HEK293T (cell line): ENCODE measurements at regions not wholly inside any gene's neighbourhood (a gene's known extent, or its start where the extent isn't known, plus 50 kb on each side); places are given as distances from the start of the nearest gene placed in this dataset.

Experiments used
- CTCF ChIA-PET: fragments of 350-600 bp; formaldehyde crosslinking; extraction: SDS; loops from one replicate; lab custom pipeline; 2021; ENCODE audit warnings: antibody characterized with exemption, inconsistent platforms; lab: Yijun Ruan, JAX
- POLR2A ChIA-PET: fragments of 350-600 bp; formaldehyde crosslinking; extraction: SDS; loops from one replicate; lab custom pipeline; 2020; ENCODE audit warnings: antibody characterized with exemption, inconsistent platforms; lab: Yijun Ruan, JAX
- DNase-seq: peaks from one replicate; pipeline ENCODE4 v3.0.0; 2012; ENCODE audit warnings: mixed read lengths; ENCODE audit errors: extremely low spot score
- ARNT ChIP-seq: fragments of 450-650 bp; IDR thresholded peaks from 2 replicates; pipeline ENCODE4 v1.6.1; 2017; ENCODE audit warnings: mild to moderate bottlenecking
- BHLHE40 ChIP-seq: fragments of 450-650 bp; IDR thresholded peaks from 2 replicates; pipeline ENCODE4 v1.6.1; 2016; ENCODE audit warnings: mild to moderate bottlenecking, moderate library complexity, borderline replicate concordance
- CTBP1 ChIP-seq: fragments of 450-650 bp; IDR thresholded peaks from 2 replicates; pipeline ENCODE4 v1.6.1; 2016; ENCODE audit warnings: borderline replicate concordance
- ELF4 ChIP-seq: fragments of 450-650 bp; IDR thresholded peaks from 2 replicates; pipeline ENCODE4 v1.6.1; 2017; ENCODE audit warnings: antibody characterized with exemption
- FOXA1 ChIP-seq: fragments of 450-650 bp; IDR thresholded peaks from 2 replicates; pipeline ENCODE4 v1.6.1; 2016; ENCODE audit warnings: mild to moderate bottlenecking
- FOXK2 ChIP-seq: fragments of 450-650 bp; IDR thresholded peaks from 2 replicates; pipeline ENCODE4 v1.6.1; 2016; ENCODE audit warnings: mild to moderate bottlenecking
- FOXM1 ChIP-seq: fragments of 450-650 bp; IDR thresholded peaks from 2 replicates; pipeline ENCODE4 v1.6.1; 2017; ENCODE audit warnings: mild to moderate bottlenecking, borderline replicate concordance
- HDGF ChIP-seq: fragments of 450-650 bp; IDR thresholded peaks from 2 replicates; pipeline ENCODE4 v1.6.1; 2017; ENCODE audit warnings: antibody characterized with exemption, borderline replicate concordance
- L3MBTL2 ChIP-seq: fragments of 450-650 bp; conservative IDR thresholded peaks from 2 replicates; pipeline ENCODE4 v1.6.1; 2016; ENCODE audit warnings: mild to moderate bottlenecking
- LEF1 ChIP-seq: fragments of 450-650 bp; IDR thresholded peaks from 2 replicates; pipeline ENCODE4 v1.6.1; 2017; ENCODE audit warnings: mild to moderate bottlenecking, borderline replicate concordance
- NFRKB ChIP-seq: fragments of 450-650 bp; IDR thresholded peaks from 2 replicates; pipeline ENCODE4 v1.6.1; 2016; ENCODE audit warnings: mild to moderate bottlenecking, moderate library complexity
- PKNOX1 ChIP-seq: fragments of 450-650 bp; IDR thresholded peaks from 2 replicates; pipeline ENCODE4 v1.6.1; 2016
- SP1 ChIP-seq: fragments of 450-650 bp; IDR thresholded peaks from 2 replicates; pipeline ENCODE4 v1.6.1; 2017
- SUZ12 ChIP-seq: fragments of 450-650 bp; IDR thresholded peaks from 2 replicates; pipeline ENCODE4 v1.6.1; 2016; ENCODE audit warnings: mild to moderate bottlenecking
- TARDBP ChIP-seq: fragments of 450-650 bp; IDR thresholded peaks from 2 replicates; pipeline ENCODE4 v1.6.1; 2016
- ZNF384 ChIP-seq: fragments of 450-650 bp; IDR thresholded peaks from 2 replicates; pipeline ENCODE4 v1.6.1; 2016

DNA sequence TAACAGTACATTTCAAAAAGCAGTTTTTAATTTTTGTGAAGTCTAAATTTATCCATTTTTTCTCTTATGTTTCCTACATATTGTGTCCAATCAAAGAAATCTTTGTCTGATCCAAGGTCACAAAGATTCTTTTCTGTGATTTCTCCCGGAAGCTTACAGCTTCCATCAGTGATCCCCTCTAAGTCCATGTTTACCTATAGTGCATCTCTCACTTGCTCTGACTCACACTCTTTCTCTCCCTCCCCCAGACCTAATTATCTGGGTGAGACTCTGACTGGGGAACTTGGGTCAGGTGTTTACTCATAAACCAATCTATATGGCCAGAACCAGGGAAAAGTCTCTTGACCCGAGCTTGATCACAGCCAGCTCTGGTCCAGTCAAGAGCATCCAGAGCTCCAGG, 224.4 kb downstream of the SPTSSA start:
- ChIA-PET CTCF (interaction anchor here (1.6 kb wide), 1 partner anchor 10 kb away, joined by 4 read pairs; no protein-coding TSS in a partner anchor), POLR2A (no interaction called here)
- TF ChIP-seq FOXM1 (no peak), SP1 (no peak), SUZ12 (no peak), FOXA1 (no peak), ELF4 (no peak), ZNF384 (no peak), BHLHE40 (no peak), HDGF (no peak), CTBP1 (no peak), LEF1 (no peak), L3MBTL2 (no peak)
- DNase-seq: no peak

DNA sequence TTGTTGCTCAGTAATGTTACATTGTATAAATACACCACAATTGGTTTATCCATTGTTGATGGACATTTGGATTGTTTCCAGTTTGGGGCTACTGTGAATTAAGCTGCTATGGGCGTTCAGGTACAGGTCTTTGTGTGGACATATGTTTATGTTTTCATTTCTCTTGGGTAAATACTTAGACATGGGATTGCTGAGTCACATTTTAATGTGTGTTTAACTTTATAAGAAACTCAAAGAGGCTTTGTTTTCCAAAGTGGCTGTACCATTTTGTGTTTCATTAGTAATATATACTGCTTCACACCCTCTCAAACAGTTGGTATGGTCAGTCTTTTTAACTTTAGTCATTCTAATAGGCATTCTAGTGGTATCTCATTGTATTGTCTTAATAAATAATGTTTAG, 225.0 kb downstream of the SPTSSA start:
- POLR2A ChIA-PET: no interaction called here

GRCh38 chr14:34235643-34236300, 226.3 kb downstream of the SPTSSA start:
- TF ChIP-seq LEF1: no peak
- no peak for TF ChIP-seq FOXA1
- no peak for TF ChIP-seq NFRKB
- no peak for TF ChIP-seq HDGF
- TF ChIP-seq SP1: no peak
- no peak for TF ChIP-seq ELF4
- TF ChIP-seq BHLHE40: no peak
- TF ChIP-seq ZNF384: no peak
- no peak for TF ChIP-seq FOXK2
- TF ChIP-seq TARDBP: no peak
- no peak for TF ChIP-seq PKNOX1
- TF ChIP-seq SUZ12: no peak
- no peak for TF ChIP-seq FOXM1
- no peak for TF ChIP-seq CTBP1
- TF ChIP-seq L3MBTL2: no peak
- no peak for TF ChIP-seq ARNT
- DNase-seq: no peak
- POLR2A ChIA-PET: no interaction called here
- CTCF ChIA-PET: interaction anchor here (0.6 kb wide), 1 partner anchor 783 kb away, joined by 3 read pairs; no protein-coding TSS in a partner anchor

More for the DNA sequence above, 225.0 kb downstream of the SPTSSA start:
- DNase-seq: no peak
- TF ChIP-seq FOXK2: no peak
- CTCF ChIA-PET: interaction anchor here (1.6 kb wide), 1 partner anchor 9 kb away, joined by 4 read pairs; no protein-coding TSS in a partner anchor

DNA sequence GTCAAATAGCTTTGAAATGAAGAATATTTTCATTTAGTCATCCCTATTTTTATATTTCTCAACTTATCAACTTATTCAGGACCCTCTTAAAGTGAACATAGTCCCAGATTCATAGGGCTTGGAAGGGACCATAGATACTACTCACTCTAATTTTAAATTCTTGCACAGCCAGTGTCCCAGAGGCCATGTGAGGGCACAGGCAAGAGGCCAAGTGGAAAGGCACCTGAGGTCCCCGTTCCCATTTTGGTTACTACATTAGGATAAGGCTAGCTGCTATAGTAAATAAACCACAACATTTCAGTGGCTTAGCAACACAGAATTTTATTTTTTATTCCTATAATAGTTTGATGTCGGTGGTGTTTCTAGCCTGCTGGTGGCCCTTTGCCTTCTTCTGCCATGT, 227.8 kb downstream of the SPTSSA start:
- no peak for DNase-seq
- ChIA-PET CTCF (interaction anchor here (0.6 kb wide), 1 partner anchor 76 kb away, joined by 5 read pairs; no protein-coding TSS in a partner anchor), POLR2A (no interaction called here)
- no peak for TF ChIP-seq ELF4
- TF ChIP-seq ARNT: no peak
- TF ChIP-seq CTBP1: no peak
- no peak for TF ChIP-seq BHLHE40

GRCh38 chr14:34233619-34234018, 228.4 kb downstream of the SPTSSA start:
- ChIA-PET CTCF (no interaction called here), POLR2A (no interaction called here)
- TF ChIP-seq L3MBTL2 (no peak), FOXK2 (no peak), LEF1 (no peak), FOXA1 (no peak), ELF4 (no peak), PKNOX1 (no peak)
- DNase-seq: no peak

DNA sequence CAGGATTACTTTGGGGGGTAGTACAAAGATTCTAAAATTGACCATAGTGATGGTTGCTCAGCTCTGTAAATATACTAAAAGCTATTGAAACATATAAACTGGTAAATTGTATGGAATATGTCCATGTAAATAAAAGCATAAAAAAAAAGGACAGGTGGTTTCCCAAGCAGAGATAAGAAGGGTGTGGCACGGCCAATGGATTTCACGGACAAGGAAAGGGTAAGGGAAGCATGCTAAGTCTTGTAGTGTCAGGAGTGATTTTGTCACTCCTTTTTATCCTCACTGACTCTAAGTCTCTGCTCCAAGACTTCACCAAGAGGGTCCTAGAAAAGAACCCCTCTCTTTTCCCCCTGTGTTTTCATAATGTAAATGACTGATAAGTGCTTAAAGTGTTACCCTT, 229.2 kb downstream of the SPTSSA start:
- CTCF ChIA-PET: no interaction called here
- no peak for DNase-seq
- TF ChIP-seq L3MBTL2 (no peak), FOXM1 (no peak), CTBP1 (no peak), ZNF384 (no peak), ARNT (no peak), BHLHE40 (no peak), PKNOX1 (no peak), FOXK2 (no peak), TARDBP (no peak)
- POLR2A ChIA-PET: no interaction called here

DNA sequence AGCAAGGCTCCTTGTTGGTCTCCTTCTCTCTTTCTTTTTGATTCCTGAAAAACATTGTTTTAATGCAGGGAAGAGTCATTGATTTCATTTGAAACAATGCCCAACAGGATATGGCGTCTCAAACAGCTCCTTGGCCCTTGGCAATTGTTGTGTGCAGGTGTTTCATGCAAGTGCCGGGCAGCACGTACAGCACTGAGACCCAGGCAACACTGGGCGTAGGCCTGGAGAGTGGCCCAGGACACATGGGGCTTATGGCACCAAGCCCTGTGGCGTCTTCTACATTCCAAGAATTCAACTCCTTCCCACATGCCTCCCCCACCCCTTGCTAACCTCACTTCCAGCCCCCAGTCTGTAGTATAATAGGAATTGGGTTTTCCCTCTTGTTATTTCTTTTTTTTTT, 230.4 kb downstream of the SPTSSA start:
- ChIA-PET CTCF (no interaction called here), POLR2A (no interaction called here)
- no peak for DNase-seq
- TF ChIP-seq SUZ12: no peak
- no peak for TF ChIP-seq TARDBP
